Neural cell (in vitro differentiated cells): ENCODE measurements at regions not wholly inside any gene's neighbourhood (a gene's known extent, or its start where the extent isn't known, plus 50 kb on each side); places are given as distances from the start of the nearest gene placed in this dataset.

Experiments used
- POLR2AphosphoS5 ChIP-seq: IDR thresholded peaks from 2 replicates; pipeline ENCODE4 v1.6.1; 2012
- TAF1 ChIP-seq: IDR thresholded peaks from 2 replicates; pipeline ENCODE4 v1.6.1; 2012; ENCODE audit warnings: low read depth
- TF ChIP-seq, protein P1 (sequence below): fragments of 450-650 bp; IDR thresholded peaks from 2 replicates; pipeline ENCODE4 v1.5.1; 2014; ENCODE audit warnings: antibody characterized with exemption, mild to moderate bottlenecking, moderate library complexity; ENCODE audit not compliant: poor library complexity, severe bottlenecking

DNA sequence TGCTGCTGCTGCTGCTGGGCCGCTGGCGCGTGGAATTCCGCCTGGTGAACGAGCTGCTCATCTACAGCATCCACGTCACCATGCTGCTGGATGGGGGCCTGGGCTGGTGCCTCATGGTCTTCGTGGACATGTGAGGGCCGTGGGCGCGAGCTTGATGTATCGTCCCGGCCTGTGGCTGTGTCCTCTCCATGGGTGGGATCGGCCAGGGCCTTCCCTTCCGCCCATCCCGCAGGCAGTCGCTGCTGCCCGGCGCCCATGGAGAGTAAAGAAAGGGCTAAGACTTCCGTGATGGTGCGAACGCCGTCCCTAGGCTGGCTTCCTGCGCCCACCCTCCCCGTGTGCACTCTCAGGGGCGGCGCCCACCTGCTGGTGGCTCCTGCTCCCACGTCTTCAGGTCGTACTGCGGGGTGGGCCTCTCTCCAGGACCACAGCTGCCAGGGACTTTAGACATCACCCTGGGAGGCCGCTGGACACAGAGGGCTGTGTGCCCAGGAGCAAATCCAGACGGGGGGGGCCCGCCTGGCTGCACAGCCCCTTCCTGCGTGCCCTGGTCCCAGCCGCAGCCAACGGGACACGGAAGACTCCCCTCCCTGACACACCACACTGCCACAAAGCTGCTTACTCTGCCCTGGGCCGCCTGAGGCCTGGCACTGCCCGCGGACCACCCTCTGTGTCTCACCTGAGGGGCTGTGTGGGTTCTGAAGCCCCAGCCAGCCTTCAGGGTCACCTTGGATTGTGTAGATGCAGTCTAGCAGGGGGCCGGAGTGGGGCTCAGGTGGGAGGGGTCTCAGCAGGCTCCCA, 167.5 kb downstream of the SEPTIN7 start:
- TF ChIP-seq POLR2AphosphoS5 (no peak), TAF1 (no peak)
- TF ChIP-seq, protein P1, sequence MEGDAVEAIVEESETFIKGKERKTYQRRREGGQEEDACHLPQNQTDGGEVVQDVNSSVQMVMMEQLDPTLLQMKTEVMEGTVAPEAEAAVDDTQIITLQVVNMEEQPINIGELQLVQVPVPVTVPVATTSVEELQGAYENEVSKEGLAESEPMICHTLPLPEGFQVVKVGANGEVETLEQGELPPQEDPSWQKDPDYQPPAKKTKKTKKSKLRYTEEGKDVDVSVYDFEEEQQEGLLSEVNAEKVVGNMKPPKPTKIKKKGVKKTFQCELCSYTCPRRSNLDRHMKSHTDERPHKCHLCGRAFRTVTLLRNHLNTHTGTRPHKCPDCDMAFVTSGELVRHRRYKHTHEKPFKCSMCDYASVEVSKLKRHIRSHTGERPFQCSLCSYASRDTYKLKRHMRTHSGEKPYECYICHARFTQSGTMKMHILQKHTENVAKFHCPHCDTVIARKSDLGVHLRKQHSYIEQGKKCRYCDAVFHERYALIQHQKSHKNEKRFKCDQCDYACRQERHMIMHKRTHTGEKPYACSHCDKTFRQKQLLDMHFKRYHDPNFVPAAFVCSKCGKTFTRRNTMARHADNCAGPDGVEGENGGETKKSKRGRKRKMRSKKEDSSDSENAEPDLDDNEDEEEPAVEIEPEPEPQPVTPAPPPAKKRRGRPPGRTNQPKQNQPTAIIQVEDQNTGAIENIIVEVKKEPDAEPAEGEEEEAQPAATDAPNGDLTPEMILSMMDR = no peak
